AG04449 (cell line): ENCODE measurements at regions not wholly inside any gene's neighbourhood (a gene's known extent, or its start where the extent isn't known, plus 50 kb on each side); places are given as distances from the start of the nearest gene placed in this dataset.

Experiments
- CTCF ChIA-PET: fragments of 350-600 bp; formaldehyde crosslinking; extraction: SDS; loops from one replicate; lab custom pipeline; 2021; ENCODE audit warnings: antibody characterized with exemption; lab: Yijun Ruan, JAX
- POLR2A ChIA-PET: fragments of 400-600, 350-600 bp; formaldehyde crosslinking; extraction: SDS; loops from one replicate; lab custom pipeline; 2020; ENCODE audit warnings: antibody characterized with exemption, inconsistent platforms; lab: Yijun Ruan, JAX
- DNase-seq: peaks from one replicate; pipeline ENCODE4 v3.0.0-alpha.2; 2010; ENCODE audit warnings: low read depth, low spot score
- H3K4me3 ChIP-seq: 2 replicates; pipeline ENCODE4 v1.5.1; 2011; ENCODE audit warnings: low read depth, mild to moderate bottlenecking, control low read depth, low read length
- TF ChIP-seq, protein P1 (sequence below): IDR thresholded peaks from one replicate; pipeline ENCODE4 v1.5.1; 2011; ENCODE audit warnings: mild to moderate bottlenecking, moderate library complexity, low read length, control low read depth, inconsistent platforms; ENCODE audit not compliant: insufficient read depth; ENCODE audit errors: missing control alignments

- H3K4me3 ChIP-seq: no peak overlapping the region
- POLR2A ChIA-PET: interaction anchor here (1.7 kb wide), 1 partner anchor 11 kb away, joined by 4 read pairs; no protein-coding TSS in a partner anchor
- TF ChIP-seq, protein P1, sequence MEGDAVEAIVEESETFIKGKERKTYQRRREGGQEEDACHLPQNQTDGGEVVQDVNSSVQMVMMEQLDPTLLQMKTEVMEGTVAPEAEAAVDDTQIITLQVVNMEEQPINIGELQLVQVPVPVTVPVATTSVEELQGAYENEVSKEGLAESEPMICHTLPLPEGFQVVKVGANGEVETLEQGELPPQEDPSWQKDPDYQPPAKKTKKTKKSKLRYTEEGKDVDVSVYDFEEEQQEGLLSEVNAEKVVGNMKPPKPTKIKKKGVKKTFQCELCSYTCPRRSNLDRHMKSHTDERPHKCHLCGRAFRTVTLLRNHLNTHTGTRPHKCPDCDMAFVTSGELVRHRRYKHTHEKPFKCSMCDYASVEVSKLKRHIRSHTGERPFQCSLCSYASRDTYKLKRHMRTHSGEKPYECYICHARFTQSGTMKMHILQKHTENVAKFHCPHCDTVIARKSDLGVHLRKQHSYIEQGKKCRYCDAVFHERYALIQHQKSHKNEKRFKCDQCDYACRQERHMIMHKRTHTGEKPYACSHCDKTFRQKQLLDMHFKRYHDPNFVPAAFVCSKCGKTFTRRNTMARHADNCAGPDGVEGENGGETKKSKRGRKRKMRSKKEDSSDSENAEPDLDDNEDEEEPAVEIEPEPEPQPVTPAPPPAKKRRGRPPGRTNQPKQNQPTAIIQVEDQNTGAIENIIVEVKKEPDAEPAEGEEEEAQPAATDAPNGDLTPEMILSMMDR: no peak
- CTCF ChIA-PET: interaction anchor here (1.0 to 2.4 kb wide), 4 partner anchors 11 to 123 kb away, joined by 3 to 5 read pairs (median 4); no protein-coding TSS in a partner anchor
- no peak for DNase-seq
These were observed 81.7 kb upstream of the HK2 start for GRCh38 chr2:74751981-74752851.

- TF ChIP-seq, protein P1: no peak
- no peak overlapping the region for H3K4me3 ChIP-seq
- POLR2A ChIA-PET: no interaction called here
- CTCF ChIA-PET: interaction anchor here (1.3 to 1.4 kb wide), 3 partner anchors 13 to 40 kb away, joined by 3 read pairs; no protein-coding TSS in a partner anchor
- no peak for DNase-seq
These were observed 78.5 kb upstream of the HK2 start for GRCh38 chr2:74755386-74755785.

DNA sequence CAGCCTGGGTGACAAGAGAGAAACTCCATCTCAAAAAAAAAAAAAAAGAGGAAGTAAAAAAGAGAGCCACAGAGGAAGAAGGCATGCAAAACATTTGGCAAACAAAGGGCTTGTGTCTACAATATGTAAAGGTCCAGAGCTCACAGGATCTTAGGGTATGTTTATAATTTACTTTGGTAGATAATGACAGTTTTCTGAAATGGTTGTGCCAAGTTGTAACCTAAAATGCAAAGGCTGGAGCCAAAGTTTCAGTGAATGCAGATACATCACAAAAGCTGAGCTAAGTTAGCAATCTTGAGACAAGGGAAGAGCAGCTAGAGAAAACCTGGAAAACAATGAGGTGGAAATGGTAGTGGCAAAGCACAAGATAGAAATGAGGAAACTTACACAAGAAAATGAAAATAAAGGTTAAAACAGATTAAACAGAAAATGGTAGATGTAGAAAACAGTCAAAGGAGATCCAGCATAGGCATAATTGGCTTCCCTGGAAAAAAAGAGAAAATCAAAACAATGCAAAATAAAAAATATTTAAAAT, 77.5 kb upstream of the HK2 start:
- TF ChIP-seq, protein P1: no peak
- no peak overlapping the region for H3K4me3 ChIP-seq
- POLR2A ChIA-PET: no interaction called here
- CTCF ChIA-PET: interaction anchor here (1.0 kb wide), 1 partner anchor 41 kb away, joined by 3 read pairs; no protein-coding TSS in a partner anchor
- DNase-seq: no peak

DNA sequence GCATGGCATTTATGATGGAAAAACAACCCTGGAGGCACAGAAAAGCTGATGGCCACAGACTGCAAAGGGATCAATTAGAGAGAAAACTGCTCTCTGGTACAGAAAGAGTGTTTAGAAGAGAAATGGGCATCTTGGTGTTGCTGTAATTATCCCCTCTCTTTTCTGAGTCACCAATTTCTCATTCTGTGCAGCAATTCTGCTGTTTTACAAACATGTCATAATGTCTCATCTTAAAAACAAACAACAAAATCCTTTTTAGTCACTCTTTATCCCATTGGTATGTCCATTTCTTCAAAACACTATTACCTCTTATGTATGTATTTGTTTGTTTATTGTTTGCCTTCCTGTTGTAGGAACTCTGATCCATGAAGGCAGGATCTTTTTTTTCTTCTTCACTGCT, 73.9 kb upstream of the HK2 start:
- no peak overlapping the region for H3K4me3 ChIP-seq
- DNase-seq: no peak
- TF ChIP-seq, protein P1: no peak
- POLR2A ChIA-PET: no interaction called here
- CTCF ChIA-PET: interaction anchor here (1.1 to 1.5 kb wide), 3 partner anchors 45 to 116 kb away, joined by 3 to 4 read pairs (median 3); no protein-coding TSS in a partner anchor

DNA sequence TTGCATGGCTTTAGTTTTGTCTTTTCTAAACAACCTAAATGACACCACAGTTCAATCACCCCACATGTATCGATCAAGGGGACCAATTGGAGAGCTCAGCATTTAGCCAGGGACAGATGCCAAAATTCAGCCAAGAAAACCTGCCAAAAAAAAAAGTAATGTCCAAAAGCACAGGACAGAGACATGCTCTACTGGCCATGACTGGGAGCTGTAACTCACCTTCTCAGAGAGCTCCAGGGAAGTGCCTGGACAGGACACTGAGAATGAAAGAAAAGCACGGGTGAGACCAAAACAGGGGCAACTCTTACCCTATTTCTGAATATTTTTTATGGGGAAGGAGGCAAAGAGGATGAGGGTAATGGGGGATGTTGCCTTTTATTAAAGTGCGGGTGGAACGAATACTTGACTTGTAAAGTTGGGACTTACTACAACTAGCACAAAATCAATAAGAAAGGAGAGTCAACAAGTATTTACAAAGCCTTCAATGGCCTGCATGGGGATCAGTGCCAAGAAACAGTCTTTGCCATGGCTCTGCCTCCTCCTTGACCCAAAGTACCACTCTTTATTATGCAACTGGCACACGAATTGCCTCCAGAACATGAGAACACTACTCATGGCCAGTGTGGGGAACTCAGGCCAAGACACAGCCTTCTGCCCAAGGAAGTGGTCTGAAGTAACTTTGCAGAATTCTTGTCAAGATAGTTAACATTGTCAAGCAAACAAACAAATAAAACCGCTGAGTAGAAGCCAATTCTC, 72.9 kb upstream of the HK2 start:
- CTCF ChIA-PET: interaction anchor here (1.1 kb wide), 1 partner anchor 115 kb away, joined by 3 read pairs; no protein-coding TSS in a partner anchor
- TF ChIP-seq, protein P1: no peak
- DNase-seq: no peak
- no peak overlapping the region for H3K4me3 ChIP-seq
- POLR2A ChIA-PET: no interaction called here
